Activated CD8-positive, alpha-beta memory T cell treated with anti-CD3 and anti-CD28 coated beads, Interleukin-2, amount 10 ng/mL, durations not matched to agents 7 days and 5 days (primary cell): ENCODE measurements at regions not wholly inside any gene's neighbourhood (a gene's known extent, or its start where the extent isn't known, plus 50 kb on each side); places are given as distances from the start of the nearest gene placed in this dataset.

Experiments
- ATAC-seq: fragments of 150-1000 bp; cut with Tn5 transposase; one replicate; pipeline ENCODE4 v1.10.0; 2021; ENCODE audit warnings: moderate library complexity
- CTCF ChIA-PET: fragments of 350-600 bp; sonication (Branson Sonifier 250); formaldehyde crosslinking; loops from one replicate; lab custom pipeline; 2021; ENCODE audit warnings: antibody characterized with exemption; lab: Charles Lee
- DNase-seq: peaks from one replicate; pipeline ENCODE4 v3.0.0-alpha.2; 2020
- H3K27ac Mint-ChIP-seq: one replicate; pipeline ENCODE4 v1.8.0; 2021; ENCODE audit warnings: mild to moderate bottlenecking, mixed read lengths
- H3K27me3 Mint-ChIP-seq: one replicate; pipeline ENCODE4 v1.8.0; 2021; ENCODE audit warnings: mixed read lengths
- H3K36me3 Mint-ChIP-seq: one replicate; pipeline ENCODE4 v1.8.0; 2021; ENCODE audit warnings: mild to moderate bottlenecking, mixed read lengths
- H3K4me1 Mint-ChIP-seq: one replicate; pipeline ENCODE4 v1.8.0; 2021; ENCODE audit warnings: mixed read lengths
- H3K4me3 Mint-ChIP-seq: one replicate; pipeline ENCODE4 v1.8.0; 2021; ENCODE audit warnings: mild to moderate bottlenecking, moderate library complexity, mixed read lengths
- H3K9me3 Mint-ChIP-seq: one replicate; pipeline ENCODE4 v1.8.0; 2022; ENCODE audit warnings: low read depth, mixed read lengths

GRCh38 chr5:44868541-44868940 is 59.8 kb downstream of the MRPS30 start:
- CTCF ChIA-PET = interaction anchor here (0.7 kb wide), 1 partner anchor 735 kb away, joined by 3 read pairs; no protein-coding TSS in a partner anchor
- no peak overlapping the region for H3K4me3 Mint-ChIP-seq
- ATAC-seq (no peak), DNase-seq (no peak)
- H3K27me3 Mint-ChIP-seq = peaks cover 10% of the 10 kb centered on the region
- H3K9me3 Mint-ChIP-seq = no peaks in the 10 kb centered on the region
- H3K4me1 Mint-ChIP-seq = peaks cover 7% of the 10 kb centered on the region
- H3K36me3 Mint-ChIP-seq = peaks cover 3% of the 10 kb centered on the region
- H3K27ac Mint-ChIP-seq = no peak overlapping the region

- H3K27me3 Mint-ChIP-seq = peaks cover 6% of the 10 kb centered on the region
- H3K27ac Mint-ChIP-seq = no peak overlapping the region
- DNase-seq (no peak), ATAC-seq (no peak)
- peaks cover 5% of the 10 kb centered on the region for H3K36me3 Mint-ChIP-seq
- H3K9me3 Mint-ChIP-seq = no peaks in the 10 kb centered on the region
- no peak overlapping the region for H3K4me3 Mint-ChIP-seq
- CTCF ChIA-PET = no interaction called here
- peaks cover 8% of the 10 kb centered on the region for H3K4me1 Mint-ChIP-seq
These were observed 61.2 kb downstream of the MRPS30 start for GRCh38 chr5:44869928-44870327.

GRCh38 chr5:44870430-44870829 is 61.7 kb downstream of the MRPS30 start:
- ATAC-seq = no peak
- Mint-ChIP-seq H3K36me3 (peaks cover 5% of the 10 kb centered on the region), H3K9me3 (no peaks in the 10 kb centered on the region), H3K27me3 (peaks cover 6% of the 10 kb centered on the region), H3K4me1 (peaks cover 9% of the 10 kb centered on the region), H3K4me3 (no peak overlapping the region), H3K27ac (no peak overlapping the region)
- no peak for DNase-seq
- CTCF ChIA-PET = no interaction called here

GRCh38 chr5:44871401-44871800 is 62.7 kb downstream of the MRPS30 start:
- H3K4me3 Mint-ChIP-seq = no peak overlapping the region
- no peaks in the 10 kb centered on the region for H3K9me3 Mint-ChIP-seq
- peaks cover 4% of the 10 kb centered on the region for H3K27me3 Mint-ChIP-seq
- no peak for ATAC-seq
- peaks cover 11% of the 10 kb centered on the region for H3K36me3 Mint-ChIP-seq
- DNase-seq = no peak
- CTCF ChIA-PET = no interaction called here
- H3K27ac Mint-ChIP-seq = no peak overlapping the region
- peaks cover 19% of the 10 kb centered on the region for H3K4me1 Mint-ChIP-seq

- CTCF ChIA-PET = no interaction called here
These were observed 67.2 kb downstream of the MRPS30 start for GRCh38 chr5:44875661-44876605.

DNA sequence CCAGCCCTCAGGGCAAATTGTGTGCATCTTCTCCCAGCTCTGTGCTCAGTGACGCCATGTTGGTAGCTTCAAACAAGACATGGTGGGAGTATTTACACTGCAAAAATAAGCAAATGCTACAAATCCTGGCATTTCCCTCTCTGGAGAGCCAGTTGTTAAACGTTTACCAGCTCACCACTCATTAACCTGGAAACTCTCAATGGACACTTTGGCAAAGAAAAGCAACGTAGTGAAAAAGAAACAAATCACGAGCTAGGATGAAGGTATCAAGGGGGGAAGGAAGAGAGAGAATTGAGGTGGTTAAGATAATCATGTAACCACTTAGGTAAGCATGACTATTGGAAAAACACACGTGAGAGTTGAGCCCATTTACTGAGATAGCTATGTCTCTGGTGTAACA is 72.5 kb downstream of the MRPS30 start:
- DNase-seq = no peak
- no peaks in the 10 kb centered on the region for H3K9me3 Mint-ChIP-seq
- H3K4me3 Mint-ChIP-seq = no peak overlapping the region
- H3K27ac Mint-ChIP-seq = no peak overlapping the region
- ATAC-seq = no peak
- CTCF ChIA-PET = no interaction called here
- peaks cover 7% of the 10 kb centered on the region for H3K4me1 Mint-ChIP-seq
- peaks cover 3% of the 10 kb centered on the region for H3K36me3 Mint-ChIP-seq
- no peaks in the 10 kb centered on the region for H3K27me3 Mint-ChIP-seq

More at GRCh38 chr5:44875661-44876605, 67.2 kb downstream of the MRPS30 start:
- ATAC-seq = peak; percentile 100
- H3K4me1 Mint-ChIP-seq = peaks cover 12% of the 10 kb centered on the region
- H3K27ac Mint-ChIP-seq = peak overlapping the region; percentile 82
- DNase-seq = peak; percentile 53
- peaks cover 11% of the 10 kb centered on the region for H3K36me3 Mint-ChIP-seq
- H3K27me3 Mint-ChIP-seq = peaks cover 4% of the 10 kb centered on the region
- H3K4me3 Mint-ChIP-seq = peak overlapping the region; percentile 16
- H3K9me3 Mint-ChIP-seq = no peaks in the 10 kb centered on the region

DNA sequence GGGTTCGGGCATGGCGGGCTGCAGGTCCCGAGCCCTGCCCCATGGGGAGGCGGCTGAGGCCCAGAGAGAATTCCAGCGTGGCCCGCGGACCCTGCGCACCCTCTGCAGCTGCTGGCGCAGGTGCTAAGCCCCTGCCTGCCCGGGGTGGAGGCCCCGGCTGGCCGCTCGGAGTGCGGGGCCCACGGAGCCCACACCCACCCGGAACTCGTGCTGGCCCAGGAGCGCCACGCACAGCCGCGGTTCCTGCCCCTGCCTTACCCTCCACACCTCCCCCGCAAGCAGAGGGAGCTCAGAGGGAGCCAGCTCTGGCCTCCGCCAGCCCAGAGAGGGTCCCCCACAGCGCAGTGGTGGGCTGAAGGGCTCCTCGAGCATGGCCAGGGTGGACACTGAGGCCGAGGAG is 75.3 kb downstream of the MRPS30 start:
- Mint-ChIP-seq H3K27ac (no peak overlapping the region), H3K36me3 (no peaks in the 10 kb centered on the region), H3K9me3 (no peaks in the 10 kb centered on the region), H3K4me1 (peaks cover 6% of the 10 kb centered on the region), H3K27me3 (no peaks in the 10 kb centered on the region), H3K4me3 (no peak overlapping the region)
- CTCF ChIA-PET = no interaction called here
- ATAC-seq = no peak
- no peak for DNase-seq

- no peak overlapping the region for H3K27ac Mint-ChIP-seq
- DNase-seq = no peak
- H3K27me3 Mint-ChIP-seq = peaks cover 3% of the 10 kb centered on the region
- H3K36me3 Mint-ChIP-seq = no peaks in the 10 kb centered on the region
- CTCF ChIA-PET = no interaction called here
- H3K4me3 Mint-ChIP-seq = no peak overlapping the region
- peak; percentile 63 for ATAC-seq
- no peaks in the 10 kb centered on the region for H3K9me3 Mint-ChIP-seq
- H3K4me1 Mint-ChIP-seq = peaks cover 6% of the 10 kb centered on the region
These were observed 77.2 kb downstream of the MRPS30 start for GRCh38 chr5:44885903-44886302.

GRCh38 chr5:44887722-44888121 is 79.0 kb downstream of the MRPS30 start:
- Mint-ChIP-seq H3K9me3 (no peaks in the 10 kb centered on the region), H3K27me3 (peaks cover 3% of the 10 kb centered on the region), H3K4me3 (no peak overlapping the region), H3K27ac (no peak overlapping the region), H3K36me3 (no peaks in the 10 kb centered on the region), H3K4me1 (peaks cover 6% of the 10 kb centered on the region)
- CTCF ChIA-PET = no interaction called here
- no peak for DNase-seq
- ATAC-seq = no peak

- Mint-ChIP-seq H3K27ac (no peak overlapping the region), H3K27me3 (peaks cover 3% of the 10 kb centered on the region), H3K9me3 (peaks cover 3% of the 10 kb centered on the region), H3K4me1 (peaks cover 6% of the 10 kb centered on the region), H3K36me3 (no peaks in the 10 kb centered on the region), H3K4me3 (no peak overlapping the region)
- DNase-seq = no peak
- CTCF ChIA-PET = no interaction called here
- ATAC-seq = no peak
These were observed 79.7 kb downstream of the MRPS30 start for GRCh38 chr5:44888435-44888834.

DNA sequence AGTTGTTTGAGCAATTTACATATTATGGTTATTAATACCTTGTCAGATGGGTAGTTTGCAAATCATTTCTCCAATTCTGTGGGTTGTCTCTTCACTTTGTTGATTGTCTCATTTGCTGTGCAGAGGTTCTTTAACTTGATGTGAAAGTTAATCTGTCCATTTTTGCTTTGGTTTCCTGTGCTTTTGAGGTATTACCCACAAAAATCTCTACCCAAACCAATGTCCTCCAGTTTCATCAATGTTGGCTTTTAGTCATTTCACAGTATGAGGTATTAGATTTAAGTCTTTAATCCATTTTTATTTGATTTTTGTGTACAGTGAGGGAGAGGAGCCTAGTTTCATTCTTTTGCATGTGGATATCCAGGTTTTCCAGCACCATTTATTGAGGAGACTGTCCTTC is 82.4 kb downstream of the MRPS30 start:
- H3K36me3 Mint-ChIP-seq = no peaks in the 10 kb centered on the region
- no peak overlapping the region for H3K27ac Mint-ChIP-seq
- H3K4me3 Mint-ChIP-seq = no peak overlapping the region
- DNase-seq (no peak), ATAC-seq (no peak)
- H3K4me1 Mint-ChIP-seq = peaks cover under 1% of the 10 kb centered on the region
- peaks cover 3% of the 10 kb centered on the region for H3K9me3 Mint-ChIP-seq
- H3K27me3 Mint-ChIP-seq = peaks cover 3% of the 10 kb centered on the region
- CTCF ChIA-PET = interaction anchor here (1.0 kb wide), 1 partner anchor 12 kb away, joined by 3 read pairs; no protein-coding TSS in a partner anchor

- no peak for ATAC-seq
- no peaks in the 10 kb centered on the region for H3K36me3 Mint-ChIP-seq
- CTCF ChIA-PET = no interaction called here
- no peak for DNase-seq
- H3K27me3 Mint-ChIP-seq = peaks cover 4% of the 10 kb centered on the region
- no peak overlapping the region for H3K27ac Mint-ChIP-seq
- no peak overlapping the region for H3K4me3 Mint-ChIP-seq
- H3K9me3 Mint-ChIP-seq = no peaks in the 10 kb centered on the region
- no peaks in the 10 kb centered on the region for H3K4me1 Mint-ChIP-seq
These were observed 91.7 kb downstream of the MRPS30 start for GRCh38 chr5:44900273-44900954.

GRCh38 chr5:44907396-44907795 is 98.6 kb downstream of the MRPS30 start:
- no peak for DNase-seq
- no peak for ATAC-seq
- CTCF ChIA-PET = no interaction called here
- no peaks in the 10 kb centered on the region for H3K36me3 Mint-ChIP-seq
- no peaks in the 10 kb centered on the region for H3K9me3 Mint-ChIP-seq
- no peaks in the 10 kb centered on the region for H3K27me3 Mint-ChIP-seq
- no peak overlapping the region for H3K4me3 Mint-ChIP-seq
- H3K27ac Mint-ChIP-seq = no peak overlapping the region
- H3K4me1 Mint-ChIP-seq = no peaks in the 10 kb centered on the region

GRCh38 chr5:44909004-44909403 is 100.3 kb downstream of the MRPS30 start:
- no peak overlapping the region for H3K4me3 Mint-ChIP-seq
- no peaks in the 10 kb centered on the region for H3K27me3 Mint-ChIP-seq
- H3K9me3 Mint-ChIP-seq = no peaks in the 10 kb centered on the region
- no peaks in the 10 kb centered on the region for H3K4me1 Mint-ChIP-seq
- CTCF ChIA-PET = interaction anchor here (0.8 kb wide), 1 partner anchor 20 kb away, joined by 3 read pairs; no protein-coding TSS in a partner anchor
- ATAC-seq = no peak
- no peak for DNase-seq
- H3K36me3 Mint-ChIP-seq = no peaks in the 10 kb centered on the region
- no peak overlapping the region for H3K27ac Mint-ChIP-seq
